Thyroid gland (tissue), 4 donors: ENCODE measurements at regions not wholly inside any gene's neighbourhood (a gene's known extent, or its start where the extent isn't known, plus 50 kb on each side); places are given as distances from the start of the nearest gene placed in this dataset.

Source experiments
- CTCF ChIP-seq, 6 experiments: fragments of 200-600 bp in 3 of 6; fragments of 450-650 bp in 3 of 6; sonication (generic) in 3 of 6; IDR thresholded peaks; one replicate each; pipeline ENCODE4 v1.5.1; 2016 to 2019; ENCODE audit warnings: antibody characterized with exemption in 6 of 6, mild to moderate bottlenecking in 2 of 6, inconsistent platforms in 1 of 6, moderate library complexity in 1 of 6
- POLR2A ChIP-seq, 2 donors: fragments of 450-650 bp; IDR thresholded peaks; one replicate each; pipeline ENCODE4 v1.6.1; 2017; ENCODE audit warnings: antibody characterized with exemption in 2 of 2, mild to moderate bottlenecking in 2 of 2, moderate library complexity in 1 of 2

DNA sequence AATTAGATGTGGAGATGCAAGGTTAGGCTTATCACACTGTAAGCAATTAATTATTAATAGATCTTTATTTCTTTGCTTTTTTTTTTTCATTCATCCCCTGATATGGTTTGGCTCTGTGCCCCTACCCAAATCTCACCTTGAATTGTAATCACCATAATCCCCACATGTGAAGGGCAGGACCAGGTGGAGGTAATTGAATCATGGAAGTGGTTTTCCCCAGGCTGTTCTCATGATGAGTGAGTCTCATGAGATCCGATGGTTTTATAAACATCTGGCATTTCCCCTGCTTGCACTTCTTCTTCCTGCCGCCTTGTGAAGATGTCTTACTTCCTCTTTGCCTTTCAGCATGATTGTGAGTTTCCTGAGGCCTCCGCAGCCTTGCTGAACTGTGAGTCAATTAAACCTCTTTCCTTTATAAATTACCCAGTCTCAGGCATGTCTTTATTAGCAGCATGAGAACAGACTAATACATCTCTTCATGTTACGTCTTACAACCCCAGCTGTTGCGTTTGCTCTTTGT lies 333.8 kb downstream of the CDH26 start:
- no peak for TF ChIP-seq CTCF (IDR thresholded peaks at IDR 0.05)
- no peak for TF ChIP-seq POLR2A (IDR thresholded peaks at IDR 0.05)
